ENCODE measurements at regions not wholly inside any gene's neighbourhood (a gene's known extent, or its start where the extent isn't known, plus 50 kb on each side); places are given as distances from the start of the nearest gene placed in this dataset.

GRCh38 chr2:234763002-234763873 lies 188.6 kb upstream of the SH3BP4 start:
- no peak for DNase-seq

- DNase-seq, result no peak
These were observed 189.9 kb upstream of the SH3BP4 start for GRCh38 chr2:234761910-234762309.

- DNase-seq, result no peak
These were observed 197.7 kb upstream of the SH3BP4 start for GRCh38 chr2:234754126-234754525.

- no peak for DNase-seq
These were observed 198.1 kb upstream of the SH3BP4 start for GRCh38 chr2:234753701-234754100.

GRCh38 chr2:234752966-234753365 lies 198.9 kb upstream of the SH3BP4 start:
- no peak for DNase-seq

- DNase-seq, result no peak
These were observed 200.4 kb upstream of the SH3BP4 start for GRCh38 chr2:234751275-234751973.

GRCh38 chr2:234747833-234748559 lies 203.8 kb upstream of the SH3BP4 start:
- DNase-seq, result no peak

GRCh38 chr2:234747032-234747431 lies 204.8 kb upstream of the SH3BP4 start:
- DNase-seq, result no peak

GRCh38 chr2:234745347-234745746 lies 206.5 kb upstream of the SH3BP4 start:
- no peak for DNase-seq

GRCh38 chr2:234741976-234742375 lies 209.8 kb upstream of the SH3BP4 start:
- no peak for DNase-seq

GRCh38 chr2:234739061-234739460 lies 212.8 kb upstream of the SH3BP4 start:
- no peak for DNase-seq

- no peak for DNase-seq
These were observed 216.0 kb upstream of the SH3BP4 start for GRCh38 chr2:234735829-234736228.

- no peak for DNase-seq
These were observed 217.8 kb upstream of the SH3BP4 start for GRCh38 chr2:234733795-234734600.

- no peak for DNase-seq
These were observed 218.7 kb upstream of the SH3BP4 start for GRCh38 chr2:234733093-234733489.

GRCh38 chr2:234732404-234733092 lies 219.3 kb upstream of the SH3BP4 start:
- no peak for DNase-seq

GRCh38 chr2:234731236-234731635 lies 220.6 kb upstream of the SH3BP4 start:
- no peak for DNase-seq

GRCh38 chr2:234730066-234730640 lies 221.7 kb upstream of the SH3BP4 start:
- DNase-seq, result no peak

- no peak for DNase-seq
These were observed 226.1 kb upstream of the SH3BP4 start for GRCh38 chr2:234725528-234726264.

GRCh38 chr2:234724850-234725249 lies 227.0 kb upstream of the SH3BP4 start:
- no peak for DNase-seq

GRCh38 chr2:234723400-234723799 lies 226.5 kb upstream of the ARL4C start:
- no peak for DNase-seq

- no peak for DNase-seq
These were observed 225.3 kb upstream of the ARL4C start for GRCh38 chr2:234722176-234722575.
